ENCODE measurements at regions not wholly inside any gene's neighbourhood (a gene's known extent, or its start where the extent isn't known, plus 50 kb on each side); places are given as distances from the start of the nearest gene placed in this dataset.
A peak's percentile ranks its signal among the peaks of the same experiment; 100 is the strongest.

GRCh38 chr4:32010221-32010620 is 1290.1 kb downstream of the PCDH7 start:
- in situ Hi-C loops (cut with HindIII; ENCODE audit: low pct_ligation_motif_present, low pct_unique_long_range_greater_than_20kb, low sequenced_read_pairs): no loop called here
- no peak for DNase-seq

DNA sequence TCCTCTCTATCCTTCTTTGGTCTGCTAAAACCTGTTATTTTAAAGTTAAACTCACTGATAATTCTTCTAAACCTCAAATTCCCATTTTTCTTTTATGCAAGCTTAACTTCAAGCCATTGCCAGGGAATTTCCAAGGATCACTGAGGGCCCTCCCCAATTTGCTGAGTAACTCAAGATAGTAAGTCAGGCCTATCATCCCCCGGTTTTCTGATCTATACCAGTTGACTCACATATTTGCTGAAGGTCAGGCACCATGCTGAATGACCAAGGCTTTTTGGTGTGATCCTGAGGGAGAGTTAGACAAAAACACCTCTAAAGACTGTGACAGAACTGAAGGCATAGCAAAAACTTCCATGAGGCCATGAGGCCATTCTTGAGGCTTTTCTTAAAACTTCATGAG is 1301.9 kb downstream of the PCDH7 start:
- in situ Hi-C loops (cut with HindIII; ENCODE audit: low pct_ligation_motif_present, low pct_unique_long_range_greater_than_20kb, low sequenced_read_pairs): no loop called here
- DNase-seq: no peak

- in situ Hi-C loops (cut with HindIII; ENCODE audit: low pct_ligation_motif_present, low pct_unique_long_range_greater_than_20kb, low sequenced_read_pairs): no loop called here
- DNase-seq: peak; percentile 91
These were observed 1305.8 kb downstream of the PCDH7 start for GRCh38 chr4:32025851-32026459.

DNA sequence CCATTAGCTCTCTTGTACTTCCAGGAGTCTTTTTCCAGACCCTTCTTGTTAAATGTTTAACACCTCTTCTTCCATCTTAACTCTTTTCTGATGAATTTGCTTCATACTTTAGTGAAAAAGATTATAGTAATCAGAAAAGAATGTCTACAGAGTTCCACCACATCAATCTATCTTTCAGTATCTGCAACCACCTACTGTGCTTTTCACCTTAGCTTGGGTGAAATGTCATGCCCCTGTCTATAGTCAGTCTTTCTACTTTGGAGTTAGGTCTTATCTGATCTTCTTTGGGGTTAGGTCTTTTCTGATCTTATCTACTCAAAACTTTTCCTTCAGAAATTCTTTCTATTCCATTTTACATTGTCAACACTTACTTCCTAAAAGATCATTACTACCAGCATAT is 1310.2 kb downstream of the PCDH7 start:
- in situ Hi-C loops (cut with HindIII; ENCODE audit: low pct_ligation_motif_present, low pct_unique_long_range_greater_than_20kb, low sequenced_read_pairs): no loop called here
- no peak for DNase-seq

DNA sequence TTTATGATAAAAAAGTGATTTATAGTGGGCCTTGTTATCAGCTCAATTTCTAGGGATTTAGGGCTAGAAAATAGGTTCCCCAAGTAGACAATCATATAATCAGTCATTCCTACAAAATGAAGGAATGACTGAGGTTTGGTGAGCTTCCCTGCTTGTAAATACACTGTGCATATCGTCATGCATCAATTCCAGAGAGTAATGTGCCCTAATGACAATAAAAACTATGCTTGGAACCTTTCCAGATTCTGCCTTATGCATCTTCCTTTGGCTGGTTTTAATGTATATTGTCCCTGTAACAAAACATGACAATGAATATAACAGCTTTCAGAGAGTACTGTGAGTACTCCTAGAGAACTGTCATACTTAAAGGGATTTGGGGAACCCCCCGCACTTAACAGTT is 1310.9 kb downstream of the PCDH7 start:
- DNase-seq: no peak
- in situ Hi-C loops (cut with HindIII; ENCODE audit: low pct_ligation_motif_present, low pct_unique_long_range_greater_than_20kb, low sequenced_read_pairs): no loop called here

- DNase-seq: no peak
- in situ Hi-C loops (cut with HindIII; ENCODE audit: low pct_ligation_motif_present, low pct_unique_long_range_greater_than_20kb, low sequenced_read_pairs): no loop called here
These were observed 1312.0 kb downstream of the PCDH7 start for GRCh38 chr4:32032136-32032672.

GRCh38 chr4:32037399-32037798 is 1317.2 kb downstream of the PCDH7 start:
- in situ Hi-C loops (cut with HindIII; ENCODE audit: low pct_ligation_motif_present, low pct_unique_long_range_greater_than_20kb, low sequenced_read_pairs): no loop called here
- no peak for DNase-seq

GRCh38 chr4:32042486-32043247 is 1322.5 kb downstream of the PCDH7 start:
- in situ Hi-C loops (cut with HindIII; ENCODE audit: low pct_ligation_motif_present, low pct_unique_long_range_greater_than_20kb, low sequenced_read_pairs): no loop called here

GRCh38 chr4:32043248-32043633 is 1323.1 kb downstream of the PCDH7 start:
- in situ Hi-C loops (cut with HindIII; ENCODE audit: low pct_ligation_motif_present, low pct_unique_long_range_greater_than_20kb, low sequenced_read_pairs): no loop called here
- no peak for DNase-seq

More at GRCh38 chr4:32042486-32043247, 1322.5 kb downstream of the PCDH7 start:
- no peak for DNase-seq

DNA sequence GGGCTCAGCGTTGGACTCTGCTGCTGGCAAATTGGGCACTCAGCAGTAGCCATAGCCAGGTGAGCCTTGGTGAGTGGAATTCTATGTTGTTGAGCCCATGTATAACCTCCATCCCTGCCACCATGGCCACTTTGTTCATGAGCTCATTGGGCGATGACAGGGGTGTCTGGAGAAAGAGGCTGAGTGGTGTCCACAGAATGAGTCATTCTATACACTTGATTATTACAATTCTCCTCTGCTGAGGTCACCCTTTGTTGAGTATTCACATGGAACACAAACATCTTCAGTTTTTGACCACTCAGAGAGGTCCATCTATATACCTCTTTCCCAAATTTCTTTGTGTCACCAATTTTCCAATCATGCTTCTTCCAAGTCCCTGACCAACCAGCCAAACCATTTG is 1341.7 kb downstream of the PCDH7 start:
- DNase-seq: no peak
- in situ Hi-C loops (cut with HindIII; ENCODE audit: low pct_ligation_motif_present, low pct_unique_long_range_greater_than_20kb, low sequenced_read_pairs): no loop called here

DNA sequence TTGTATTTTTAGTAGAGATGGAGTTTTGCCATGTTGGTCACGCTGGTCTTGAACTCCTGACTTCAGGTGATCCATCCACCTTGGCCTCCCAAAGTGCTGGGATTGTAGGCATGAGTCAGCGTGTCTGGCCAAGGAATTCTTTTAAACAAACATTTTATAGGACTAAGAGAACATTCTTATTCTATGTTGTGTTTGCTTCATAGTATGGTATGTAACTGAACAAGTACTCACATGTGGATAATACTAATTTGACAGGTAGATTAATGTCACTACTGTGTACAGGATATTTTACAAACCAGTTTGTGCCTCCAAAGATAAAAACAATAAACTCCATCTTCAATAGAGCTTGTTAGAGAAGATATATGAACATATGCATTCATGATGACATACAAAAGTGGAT is 1353.4 kb downstream of the PCDH7 start:
- DNase-seq: no peak
- in situ Hi-C loops (cut with HindIII; ENCODE audit: low pct_ligation_motif_present, low pct_unique_long_range_greater_than_20kb, low sequenced_read_pairs): no loop called here

DNA sequence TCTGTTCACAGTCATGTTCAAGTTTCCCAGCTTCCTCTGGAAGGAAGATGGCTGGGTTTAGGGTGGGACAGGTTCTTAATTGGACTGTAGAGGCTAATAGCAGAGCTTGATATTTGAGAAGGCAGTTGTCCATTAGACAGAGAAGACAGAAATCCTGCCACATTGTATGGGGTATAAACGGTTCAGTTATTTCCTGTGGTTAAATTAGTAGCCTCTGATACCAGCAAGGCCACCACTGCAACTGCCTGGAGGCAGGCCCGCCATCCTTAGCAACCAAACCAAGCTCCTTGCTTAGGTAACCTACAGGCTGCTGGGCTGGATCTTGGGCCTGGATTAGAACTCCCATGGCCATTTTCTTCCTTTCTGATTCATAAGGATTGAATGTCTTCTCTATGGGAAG is 1367.0 kb downstream of the PCDH7 start:
- DNase-seq: no peak
- in situ Hi-C loops (cut with HindIII; ENCODE audit: low pct_ligation_motif_present, low pct_unique_long_range_greater_than_20kb, low sequenced_read_pairs): no loop called here

GRCh38 chr4:32094987-32095386 is 1374.8 kb downstream of the PCDH7 start:
- no peak for DNase-seq
- in situ Hi-C loops (cut with HindIII; ENCODE audit: low pct_ligation_motif_present, low pct_unique_long_range_greater_than_20kb, low sequenced_read_pairs): no loop called here

DNA sequence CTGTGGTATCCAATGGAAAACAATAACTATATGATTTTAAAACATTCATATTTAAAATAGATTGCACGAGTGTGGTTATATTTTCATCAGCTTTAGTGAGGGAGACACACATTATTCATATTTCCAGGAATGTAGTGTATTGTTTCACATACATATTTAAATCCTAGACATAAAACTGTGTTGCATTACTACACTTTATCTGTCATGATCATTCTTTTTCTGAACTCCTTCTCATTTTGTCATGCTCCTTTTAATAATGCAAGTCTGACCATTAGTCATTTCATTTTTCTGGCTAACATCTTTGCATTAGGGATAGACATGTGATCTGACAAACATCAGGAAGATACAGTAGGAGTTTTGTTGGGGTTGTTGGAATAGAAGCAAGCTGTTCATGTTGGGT is 1382.7 kb downstream of the PCDH7 start:
- DNase-seq: no peak
- in situ Hi-C loops (cut with HindIII; ENCODE audit: low pct_ligation_motif_present, low pct_unique_long_range_greater_than_20kb, low sequenced_read_pairs): no loop called here

DNA sequence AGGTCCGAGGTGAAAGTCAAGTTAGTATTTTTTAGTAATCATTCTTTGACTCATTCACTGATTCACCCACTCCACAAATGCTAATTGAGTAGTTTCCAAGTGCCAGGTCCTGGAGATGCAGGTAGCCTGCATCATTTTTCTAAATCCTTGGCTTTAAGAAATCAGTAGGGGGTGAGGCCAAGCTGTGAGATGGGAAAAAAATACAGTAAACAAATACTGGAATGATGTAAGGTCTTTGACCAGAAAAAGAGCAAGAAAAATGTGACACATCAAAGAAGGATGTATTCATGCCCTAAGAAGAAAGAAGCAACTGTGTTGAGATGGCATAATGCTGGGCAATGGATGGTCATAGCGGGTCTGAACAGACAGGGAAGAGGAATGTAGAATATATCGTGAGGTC is 1386.6 kb downstream of the PCDH7 start:
- DNase-seq: no peak
- in situ Hi-C loops (cut with HindIII; ENCODE audit: low pct_ligation_motif_present, low pct_unique_long_range_greater_than_20kb, low sequenced_read_pairs): no loop called here

- DNase-seq: no peak
- in situ Hi-C loops (cut with HindIII; ENCODE audit: low pct_ligation_motif_present, low pct_unique_long_range_greater_than_20kb, low sequenced_read_pairs): no loop called here
These were observed 1392.7 kb downstream of the PCDH7 start for GRCh38 chr4:32112891-32113290.

- DNase-seq: peak; percentile 5
- in situ Hi-C loops (cut with HindIII; ENCODE audit: low pct_ligation_motif_present, low pct_unique_long_range_greater_than_20kb, low sequenced_read_pairs): no loop called here
These were observed 1397.5 kb downstream of the PCDH7 start for GRCh38 chr4:32117693-32118092.

DNA sequence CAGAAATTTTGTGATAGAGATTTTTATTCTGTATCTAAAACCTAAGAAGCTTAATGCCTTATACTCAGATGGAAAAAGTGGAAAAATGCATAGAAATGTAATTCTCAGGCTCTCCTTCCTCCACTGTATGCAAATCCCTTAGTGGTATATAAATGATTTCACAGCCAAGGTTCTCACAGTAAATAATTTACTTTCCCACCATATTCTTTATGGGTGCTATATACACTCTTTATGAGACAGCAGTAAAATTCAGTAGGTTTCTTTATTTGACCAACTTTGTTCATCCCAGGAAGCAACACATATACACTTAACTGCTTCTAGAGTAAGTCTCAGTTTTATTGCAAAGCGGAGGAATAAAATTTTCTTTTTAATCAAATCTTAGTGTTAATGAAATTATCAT is 1399.7 kb downstream of the PCDH7 start:
- DNase-seq: no peak
- in situ Hi-C loops (cut with HindIII; ENCODE audit: low pct_ligation_motif_present, low pct_unique_long_range_greater_than_20kb, low sequenced_read_pairs): no loop called here

- in situ Hi-C loops (cut with HindIII; ENCODE audit: low pct_ligation_motif_present, low pct_unique_long_range_greater_than_20kb, low sequenced_read_pairs): no loop called here
- no peak for DNase-seq
These were observed 1408.4 kb downstream of the PCDH7 start for GRCh38 chr4:32128549-32128948.

DNA sequence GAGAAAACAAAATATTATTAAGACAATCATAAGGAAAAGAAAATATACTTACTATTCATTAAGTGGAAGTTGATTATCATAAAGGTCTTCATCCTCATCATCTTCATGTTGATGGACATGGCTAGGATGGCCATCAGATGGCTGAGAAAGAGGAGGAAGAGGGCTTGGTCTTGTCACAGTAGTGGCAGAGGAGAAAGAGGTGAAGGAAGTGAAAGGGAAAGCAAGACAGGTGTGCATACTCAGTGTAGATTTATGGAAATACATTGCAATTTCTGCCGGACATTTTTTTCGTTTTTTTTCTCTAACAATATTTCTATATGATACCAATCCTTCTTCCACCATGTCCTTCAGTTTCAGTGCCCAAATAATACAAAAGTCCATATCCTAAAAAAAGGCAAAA is 1409.8 kb downstream of the PCDH7 start:
- no peak for DNase-seq
- in situ Hi-C loops (cut with HindIII; ENCODE audit: low pct_ligation_motif_present, low pct_unique_long_range_greater_than_20kb, low sequenced_read_pairs): no loop called here
